GM10248 (cell line): ENCODE measurements at regions not wholly inside any gene's neighbourhood (a gene's known extent, or its start where the extent isn't known, plus 50 kb on each side); places are given as distances from the start of the nearest gene placed in this dataset.

Source experiments
- CTCF ChIA-PET: fragments of 300-600 bp; sonication (Branson Sonifier 250); formaldehyde crosslinking; extraction: SDS; loops from one replicate; lab custom pipeline; 2021; ENCODE audit warnings: antibody characterized with exemption; lab: Yijun Ruan, JAX
- POLR2A ChIA-PET: fragments of 350-650 bp; sonication (Branson Sonifier 250); formaldehyde crosslinking; extraction: SDS; loops from one replicate; lab custom pipeline; 2020; ENCODE audit warnings: antibody characterized with exemption; lab: Yijun Ruan, JAX
- DNase-seq: peaks from one replicate; pipeline ENCODE4 v3.0.0; 2012; ENCODE audit errors: extremely low spot score
- CTCF ChIP-seq: IDR thresholded peaks from 2 replicates; pipeline ENCODE4 v1.5.1; 2012; ENCODE audit warnings: mild to moderate bottlenecking, low read depth; ENCODE audit errors: extremely low read depth, missing control alignments, control extremely low read depth

- POLR2A ChIA-PET = interaction anchor here (0.9 kb wide), 1 partner anchor 184 kb away, joined by 3 read pairs; the partner anchor contains the start of gene TRIM26
- peak; percentile 90 for TF ChIP-seq CTCF
- CTCF ChIA-PET = interaction anchor here (0.7 to 3.0 kb wide), 22 partner anchors 9 to 331 kb away, joined by 3 to 29 read pairs (median 4); partner anchors contain the start of gene TRIM39
- DNase-seq = peak; percentile 90
Observed at GRCh38 chr6:30396833-30397479, 52.0 kb downstream of the RPP21 start.

GRCh38 chr6:30397697-30398096 is 52.7 kb downstream of the RPP21 start:
- CTCF ChIA-PET = interaction anchor here (0.6 to 3.0 kb wide), 21 partner anchors 9 to 332 kb away, joined by 3 to 29 read pairs (median 4); partner anchors contain the start of gene TRIM39

GRCh38 chr6:30399390-30400058 is 54.6 kb downstream of the RPP21 start:
- no peak for DNase-seq
- CTCF ChIA-PET = interaction anchor here (0.8 to 1.3 kb wide), 4 partner anchors 11 to 175 kb away, joined by 4 to 9 read pairs (median 4); no protein-coding TSS in a partner anchor
- TF ChIP-seq CTCF = no peak
- POLR2A ChIA-PET = no interaction called here

More at GRCh38 chr6:30397697-30398096, 52.7 kb downstream of the RPP21 start:
- POLR2A ChIA-PET = interaction anchor here (0.9 kb wide), 1 partner anchor 185 kb away, joined by 3 read pairs; the partner anchor contains the start of gene TRIM26
- TF ChIP-seq CTCF = no peak
- no peak for DNase-seq

- TF ChIP-seq CTCF = no peak
- POLR2A ChIA-PET = no interaction called here
- CTCF ChIA-PET = interaction anchor here (1.1 to 3.1 kb wide), 4 partner anchors 8 to 168 kb away, joined by 3 to 17 read pairs (median 6); no protein-coding TSS in a partner anchor
- no peak for DNase-seq
Observed at GRCh38 chr6:30405934-30406333, 61.0 kb downstream of the RPP21 start.

- TF ChIP-seq CTCF = no peak
- no peak for DNase-seq
- ChIA-PET CTCF (interaction anchor here (1.1 kb wide), 1 partner anchor 11 kb away, joined by 3 read pairs; no protein-coding TSS in a partner anchor), POLR2A (no interaction called here)
Observed at GRCh38 chr6:30409184-30409583, 64.2 kb downstream of the RPP21 start.

- ChIA-PET CTCF (interaction anchor here (1.0 to 1.3 kb wide), 9 partner anchors 13 to 675 kb away, joined by 3 to 6 read pairs (median 3); no protein-coding TSS in a partner anchor), POLR2A (no interaction called here)
- DNase-seq = no peak
- peak; percentile 77 for TF ChIP-seq CTCF
Observed at GRCh38 chr6:30411515-30412207, 66.7 kb downstream of the RPP21 start.
